Neural cell (in vitro differentiated cells): ENCODE measurements at regions not wholly inside any gene's neighbourhood (a gene's known extent, or its start where the extent isn't known, plus 50 kb on each side); places are given as distances from the start of the nearest gene placed in this dataset.

ENCODE experiments used
- H2AFZ ChIP-seq: fragments of 200-600, 300-800 bp; sonication (generic), shearing (Covaris generic); 2 replicates; pipeline ENCODE4 v1.6.0; 2014; ENCODE audit warnings: low read depth, mild to moderate bottlenecking, antibody characterized with exemption, low read length, moderate library complexity
- H3F3A ChIP-seq: fragments of 200-600 bp; shearing (Covaris generic); 2 replicates; pipeline ENCODE4 v1.6.1; 2016; ENCODE audit warnings: mild to moderate bottlenecking, moderate library complexity, mixed read lengths, antibody characterized with exemption, low read length; ENCODE audit not compliant: insufficient read depth, poor library complexity, severe bottlenecking
- H3K27ac ChIP-seq: fragments of 200-600, 300-800 bp; sonication (generic), shearing (Covaris generic); 2 replicates; pipeline ENCODE4 v1.5.1; 2014; ENCODE audit warnings: mild to moderate bottlenecking, low read length, moderate library complexity
- H3K27me3 ChIP-seq: fragments of 300-800, 200-600 bp; sonication (generic), shearing (Covaris generic); 2 replicates; pipeline ENCODE4 v1.6.0; 2014; ENCODE audit warnings: mild to moderate bottlenecking, low read depth, low read length, moderate library complexity; ENCODE audit not compliant: insufficient read depth
- H3K36me3 ChIP-seq: fragments of 300-800, 200-600 bp; sonication (generic), shearing (Covaris generic); 2 replicates; pipeline ENCODE4 v1.5.1; 2014; ENCODE audit warnings: mild to moderate bottlenecking, antibody characterized with exemption, low read length, moderate library complexity; ENCODE audit not compliant: insufficient read depth
- H3K4me2 ChIP-seq: fragments of 300-800, 200-600 bp; sonication (generic), shearing (Covaris generic); 2 replicates; pipeline ENCODE4 v1.6.0; 2014; ENCODE audit warnings: mild to moderate bottlenecking, low read length
- H3K4me3 ChIP-seq: fragments of 300-800, 200-600 bp; sonication (generic), shearing (Covaris generic); 2 replicates; pipeline ENCODE4 v1.5.1; 2014; ENCODE audit warnings: mild to moderate bottlenecking, low read length, moderate library complexity
- H3K79me2 ChIP-seq: fragments of 200-600 bp; shearing (Covaris generic); replicated peaks from 2 replicates; pipeline ENCODE4 v1.6.0; 2014; ENCODE audit warnings: mild to moderate bottlenecking, low read length, moderate library complexity; ENCODE audit not compliant: insufficient read depth
- H3K9ac ChIP-seq: fragments of 300-800, 200-600 bp; sonication (generic), shearing (Covaris generic); 2 replicates; pipeline ENCODE4 v1.6.1; 2016; ENCODE audit warnings: mild to moderate bottlenecking, low read length, mixed read lengths
- H3K9me2 ChIP-seq: fragments of 200-600 bp; shearing (Covaris generic); 2 replicates; pipeline ENCODE4 v1.6.1; 2016; ENCODE audit warnings: mild to moderate bottlenecking, low read length, mixed read lengths; ENCODE audit not compliant: insufficient read depth
- H3K9me3 ChIP-seq: fragments of 200-600, 300-800 bp; sonication (generic), shearing (Covaris generic); 2 replicates; pipeline ENCODE4 v1.6.1; 2016; ENCODE audit warnings: mild to moderate bottlenecking, mixed run types, low read length, moderate library complexity, mixed read lengths
- H4K20me1 ChIP-seq: fragments of 200-600 bp; shearing (Covaris generic); 2 replicates; pipeline ENCODE4 v1.6.1; 2016; ENCODE audit warnings: mild to moderate bottlenecking, mixed run types; ENCODE audit not compliant: insufficient read depth
- CTCF ChIP-seq: fragments of 450-650 bp; IDR thresholded peaks from 2 replicates; pipeline ENCODE4 v1.5.1; 2014; ENCODE audit warnings: antibody characterized with exemption, mild to moderate bottlenecking, moderate library complexity; ENCODE audit not compliant: poor library complexity, severe bottlenecking
- EP300 ChIP-seq: fragments of 450-650 bp; conservative IDR thresholded peaks from 2 replicates; pipeline ENCODE4 v1.6.1; 2014; ENCODE audit warnings: antibody characterized with exemption, mild to moderate bottlenecking, moderate library complexity; ENCODE audit not compliant: poor library complexity, severe bottlenecking
- EZH2 ChIP-seq: fragments of 200-600, 300-800 bp; shearing (Covaris generic), sonication (generic); IDR thresholded peaks from 2 replicates; pipeline ENCODE4 v1.6.1; 2014; ENCODE audit warnings: antibody characterized with exemption, low read length, borderline replicate concordance, mild to moderate bottlenecking; ENCODE audit not compliant: insufficient read depth, poor library complexity, severe bottlenecking
- MXI1 ChIP-seq: fragments of 450-650 bp; conservative IDR thresholded peaks from 2 replicates; pipeline ENCODE4 v1.6.1; 2014; ENCODE audit warnings: antibody characterized with exemption, mild to moderate bottlenecking; ENCODE audit not compliant: poor library complexity, severe bottlenecking
- POLR2AphosphoS5 ChIP-seq: IDR thresholded peaks from 2 replicates; pipeline ENCODE4 v1.6.1; 2012
- RAD21 ChIP-seq: fragments of 450-650 bp; conservative IDR thresholded peaks from 2 replicates; pipeline ENCODE4 v1.6.1; 2014; ENCODE audit warnings: antibody characterized with exemption, mild to moderate bottlenecking, moderate library complexity
- REST ChIP-seq: IDR thresholded peaks from 2 replicates; pipeline ENCODE4 v1.6.1; 2012; ENCODE audit warnings: borderline replicate concordance
- SMC3 ChIP-seq: fragments of 450-650 bp; conservative IDR thresholded peaks from 2 replicates; pipeline ENCODE4 v1.6.1; 2014; ENCODE audit warnings: antibody characterized with exemption, mild to moderate bottlenecking, moderate library complexity; ENCODE audit not compliant: poor library complexity
- TAF1 ChIP-seq: IDR thresholded peaks from 2 replicates; pipeline ENCODE4 v1.6.1; 2012; ENCODE audit warnings: low read depth

GRCh38 chr18:73365018-73365417, 497.2 kb upstream of the NETO1 start:
- no peaks in the 10 kb centered on the region for H3K79me2 ChIP-seq
- H3K9me2 ChIP-seq: no peaks in the 10 kb centered on the region
- no peak overlapping the region for H3K4me2 ChIP-seq
- H3K27ac ChIP-seq: no peak overlapping the region
- no peaks in the 10 kb centered on the region for H3K27me3 ChIP-seq
- H4K20me1 ChIP-seq: no peaks in the 10 kb centered on the region
- no peaks in the 10 kb centered on the region for H3K36me3 ChIP-seq
- no peaks in the 10 kb centered on the region for H3F3A ChIP-seq
- H3K9ac ChIP-seq: no peak overlapping the region
- no peak overlapping the region for H2AFZ ChIP-seq
- TF ChIP-seq SMC3: no peak
- TF ChIP-seq EZH2: no peak
- no peak for TF ChIP-seq MXI1
- no peak for TF ChIP-seq REST
- H3K9me3 ChIP-seq: no peaks in the 10 kb centered on the region
- no peak overlapping the region for H3K4me3 ChIP-seq

DNA sequence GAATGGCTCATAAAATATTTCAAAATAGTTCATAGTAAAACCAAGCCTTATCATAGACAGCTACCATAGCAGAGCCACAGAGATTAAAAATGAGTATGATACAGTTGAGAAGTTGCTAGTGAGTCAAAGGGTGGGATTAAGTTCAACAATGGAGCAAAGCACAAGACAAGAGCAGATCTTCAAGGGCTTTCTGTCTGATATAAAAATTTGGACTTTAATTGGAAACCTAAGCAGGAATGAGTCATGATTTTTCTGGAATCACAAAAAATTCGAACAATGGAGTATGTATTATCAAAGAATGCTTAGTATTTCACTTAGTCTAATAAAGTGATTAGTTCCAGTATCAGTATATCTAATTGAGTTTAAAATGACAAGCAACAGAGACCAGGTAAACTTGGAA, 487.3 kb upstream of the NETO1 start:
- Histone ChIP-seq H3K4me2 (no peak overlapping the region), H3K79me2 (no peaks in the 10 kb centered on the region), H3K4me3 (no peak overlapping the region), H2AFZ (no peak overlapping the region), H4K20me1 (no peaks in the 10 kb centered on the region), H3K27me3 (no peaks in the 10 kb centered on the region), H3K9me2 (no peaks in the 10 kb centered on the region), H3K36me3 (no peaks in the 10 kb centered on the region), H3K9me3 (no peaks in the 10 kb centered on the region), H3K27ac (no peak overlapping the region), H3K9ac (no peak overlapping the region), H3F3A (no peaks in the 10 kb centered on the region)
- TF ChIP-seq SMC3: no peak
- no peak for TF ChIP-seq REST
- no peak for TF ChIP-seq TAF1
- no peak for TF ChIP-seq MXI1
- TF ChIP-seq RAD21: no peak
- TF ChIP-seq EZH2: no peak
- TF ChIP-seq EP300: no peak
- no peak for TF ChIP-seq POLR2AphosphoS5
- TF ChIP-seq CTCF: no peak
